ENCODE measurements at regions not wholly inside any gene's neighbourhood (a gene's known extent, or its start where the extent isn't known, plus 50 kb on each side); places are given as distances from the start of the nearest gene placed in this dataset.

DNA sequence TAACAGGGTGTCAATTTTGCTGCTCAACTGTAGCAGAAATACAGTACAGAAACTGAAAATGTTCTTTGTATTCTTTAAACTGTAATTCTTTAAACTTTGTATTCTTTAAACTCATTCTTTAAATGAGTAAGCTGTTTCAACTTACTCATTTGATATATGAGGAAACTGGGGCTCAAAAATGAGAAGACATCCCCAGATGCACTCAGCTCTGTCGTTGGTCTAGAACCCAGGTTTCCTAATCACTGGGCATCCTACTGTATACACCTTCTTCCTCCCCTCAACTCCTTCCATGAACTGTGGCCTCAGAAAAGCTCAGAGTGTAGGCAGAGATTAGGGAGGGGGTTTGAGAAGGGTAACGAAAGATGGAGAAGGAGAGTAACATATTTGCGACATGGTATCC lies 136.5 kb upstream of the MAST4 start:
- TF ChIP-seq, protein P1, sequence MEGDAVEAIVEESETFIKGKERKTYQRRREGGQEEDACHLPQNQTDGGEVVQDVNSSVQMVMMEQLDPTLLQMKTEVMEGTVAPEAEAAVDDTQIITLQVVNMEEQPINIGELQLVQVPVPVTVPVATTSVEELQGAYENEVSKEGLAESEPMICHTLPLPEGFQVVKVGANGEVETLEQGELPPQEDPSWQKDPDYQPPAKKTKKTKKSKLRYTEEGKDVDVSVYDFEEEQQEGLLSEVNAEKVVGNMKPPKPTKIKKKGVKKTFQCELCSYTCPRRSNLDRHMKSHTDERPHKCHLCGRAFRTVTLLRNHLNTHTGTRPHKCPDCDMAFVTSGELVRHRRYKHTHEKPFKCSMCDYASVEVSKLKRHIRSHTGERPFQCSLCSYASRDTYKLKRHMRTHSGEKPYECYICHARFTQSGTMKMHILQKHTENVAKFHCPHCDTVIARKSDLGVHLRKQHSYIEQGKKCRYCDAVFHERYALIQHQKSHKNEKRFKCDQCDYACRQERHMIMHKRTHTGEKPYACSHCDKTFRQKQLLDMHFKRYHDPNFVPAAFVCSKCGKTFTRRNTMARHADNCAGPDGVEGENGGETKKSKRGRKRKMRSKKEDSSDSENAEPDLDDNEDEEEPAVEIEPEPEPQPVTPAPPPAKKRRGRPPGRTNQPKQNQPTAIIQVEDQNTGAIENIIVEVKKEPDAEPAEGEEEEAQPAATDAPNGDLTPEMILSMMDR (IDR thresholded peaks at IDR 0.05) = no peak
- TF ChIP-seq POLR2AphosphoS5 (IDR thresholded peaks at IDR 0.05) = no peak

Data from suprapubic skin (tissue), 3 donors.